Endothelial cell of umbilical vein (primary cell): ENCODE measurements at regions not wholly inside any gene's neighbourhood (a gene's known extent, or its start where the extent isn't known, plus 50 kb on each side); places are given as distances from the start of the nearest gene placed in this dataset.

Experiments used
- BruUV-seq: library from RNA; stranded (reverse); fragments of 400-500 nt; replicated peaks from 2 replicates; lab custom pipeline; 2021; lab: Mats Ljungman, UMichigan
- CTCF ChIA-PET: fragments of 300-600, 350-600 bp; sonication (Branson Sonifier 250); formaldehyde crosslinking; loops from one replicate; lab custom pipeline; 2021; ENCODE audit warnings: antibody characterized with exemption, inconsistent platforms; lab: Charles Lee
- POLR2A ChIA-PET: fragments of 300-600, 350-600 bp; sonication (Branson Sonifier 250); formaldehyde crosslinking; loops from one replicate; lab custom pipeline; 2021; ENCODE audit warnings: antibody characterized with exemption, inconsistent platforms; lab: Charles Lee
- DNase-seq: peaks from one replicate; pipeline ENCODE4 v3.0.0-alpha.2; 2011; ENCODE audit warnings: low read depth, low spot score
- FAIRE-seq: peaks from 2 replicates; lab custom pipeline; 2011; peaks lifted over from hg19 to GRCh38; lab: Jason Lieb, UNC
- H2AFZ ChIP-seq: 2 replicates; pipeline ENCODE4 v1.6.0; 2012; ENCODE audit warnings: low read depth, low read length, control low read depth, inconsistent platforms
- H3K27ac ChIP-seq: 2 replicates; pipeline ENCODE4 v1.5.1; 2011; ENCODE audit warnings: low read depth, mild to moderate bottlenecking, control low read depth, low read length, moderate library complexity; ENCODE audit not compliant: insufficient read depth
- H3K27me3 ChIP-seq, 2 experiments: 2 replicates each; pipeline versions ENCODE4 v1.6.0 to v1.6.1; 2011; ENCODE audit warnings: low read length in 2 of 2, mixed read lengths in 1 of 2; ENCODE audit not compliant: control insufficient read depth in 2 of 2, insufficient read depth in 2 of 2
- H3K36me3 ChIP-seq, 2 experiments: 2 replicates in 1 of 2; 3 replicates in 1 of 2; pipeline ENCODE4 v1.5.1; 2011; ENCODE audit warnings: low read length in 2 of 2, mild to moderate bottlenecking in 1 of 2, moderate library complexity in 1 of 2; ENCODE audit not compliant: control insufficient read depth in 2 of 2, insufficient read depth in 2 of 2; ENCODE audit errors: extremely low read depth in 1 of 2
- H3K4me1 ChIP-seq: 3 replicates; pipeline ENCODE4 v1.5.1; 2011; ENCODE audit warnings: mild to moderate bottlenecking, low read length; ENCODE audit not compliant: control insufficient read depth, insufficient read depth; ENCODE audit errors: extremely low read depth
- H3K4me2 ChIP-seq: 2 replicates; pipeline ENCODE4 v1.6.1; 2011; ENCODE audit warnings: low read length, control low read depth, mixed read lengths; ENCODE audit not compliant: insufficient read depth
- H3K4me3 ChIP-seq, 3 experiments: fragments of 200-600 bp in 1 of 3; sonication (generic), shearing (Covaris generic) in 1 of 3; replicated peaks in 1 of 3; 2 replicates each; pipeline ENCODE4 v1.5.1; 2011 to 2016; ENCODE audit warnings: control low read depth in 3 of 3, low read length in 3 of 3, mild to moderate bottlenecking in 2 of 3, inconsistent platforms in 1 of 3, low read depth in 1 of 3, moderate library complexity in 1 of 3; ENCODE audit not compliant: insufficient read depth in 1 of 3
- H3K79me2 ChIP-seq: 2 replicates; pipeline ENCODE4 v1.6.0; 2012; ENCODE audit warnings: low read length, inconsistent platforms; ENCODE audit not compliant: control insufficient read depth, insufficient read depth
- H3K9ac ChIP-seq: replicated peaks from 2 replicates; pipeline ENCODE3; 2011; ENCODE audit warnings: low read length, control low read depth; ENCODE audit not compliant: insufficient read depth; ENCODE audit errors: extremely low read depth
- H3K9me1 ChIP-seq: replicated peaks from 3 replicates; pipeline ENCODE4 v1.6.0; 2011; ENCODE audit warnings: mild to moderate bottlenecking, low read length; ENCODE audit not compliant: control insufficient read depth, insufficient read depth; ENCODE audit errors: extremely low read depth
- H3K9me3 ChIP-seq: replicated peaks from 2 replicates; pipeline ENCODE4 v1.5.1; 2012; ENCODE audit warnings: low read length, inconsistent platforms; ENCODE audit not compliant: control insufficient read depth, insufficient read depth
- H4K20me1 ChIP-seq: replicated peaks from 2 replicates; pipeline ENCODE3; 2011; ENCODE audit warnings: mild to moderate bottlenecking, low read length; ENCODE audit not compliant: control insufficient read depth, insufficient read depth; ENCODE audit errors: extremely low read depth
- CTCF ChIP-seq, 2 donors: IDR thresholded peaks; 1 replicate in 1 of 2; 2 replicates in 1 of 2; pipeline ENCODE4 v1.5.1; 2011; ENCODE audit warnings: low read length in 2 of 2, mild to moderate bottlenecking in 2 of 2, moderate library complexity in 2 of 2, control low read depth in 1 of 2, inconsistent platforms in 1 of 2, low read depth in 1 of 2; ENCODE audit not compliant: insufficient read depth in 1 of 2; ENCODE audit errors: extremely low read depth in 1 of 2
- EZH2 ChIP-seq: IDR thresholded peaks from 2 replicates; pipeline ENCODE4 v1.6.1; 2012; ENCODE audit warnings: borderline replicate concordance, low read depth, mild to moderate bottlenecking, moderate library complexity, low read length, inconsistent platforms; ENCODE audit not compliant: severe bottlenecking
- FOS ChIP-seq: IDR thresholded peaks from 2 replicates; pipeline ENCODE4 v1.6.1; 2011; ENCODE audit warnings: mild to moderate bottlenecking, low read length, moderate library complexity, borderline replicate concordance; ENCODE audit not compliant: insufficient read depth
- GATA2 ChIP-seq: IDR thresholded peaks from 2 replicates; pipeline ENCODE4 v1.7.0; 2011; ENCODE audit warnings: low read depth, mild to moderate bottlenecking, moderate library complexity, mixed read lengths, low read length; ENCODE audit not compliant: insufficient read length, insufficient read depth
- JUN ChIP-seq: IDR thresholded peaks from 2 replicates; pipeline ENCODE4 v1.6.1; 2011; ENCODE audit warnings: borderline replicate concordance, low read depth; ENCODE audit not compliant: insufficient read length, insufficient read depth
- MAX ChIP-seq: IDR thresholded peaks from 2 replicates; pipeline ENCODE4 v1.6.1; 2011; ENCODE audit not compliant: insufficient read depth, insufficient read length
- MYC ChIP-seq: IDR thresholded peaks from one replicate; pipeline ENCODE4 v1.6.1; 2011; ENCODE audit warnings: mild to moderate bottlenecking, low read depth, low read length
- POLR2A ChIP-seq: IDR thresholded peaks from 2 replicates; pipeline ENCODE4 v1.6.1; 2012; ENCODE audit warnings: low read depth, mild to moderate bottlenecking, control low read depth, low read length
- POLR2AphosphoS5 ChIP-seq: IDR thresholded peaks from 2 replicates; pipeline ENCODE4 v1.6.1; 2012; ENCODE audit warnings: low read depth, mild to moderate bottlenecking, control low read depth, low read length, moderate library complexity; ENCODE audit not compliant: insufficient read depth
- dilution Hi-C: fragments of 300-500 bp; cut with MboI; formaldehyde crosslinking; loops from one replicate; pipeline ENCODE4 v1.15.0; 2019; ENCODE audit warnings: low sequenced_read_pairs; ENCODE audit not compliant: extremely low pct_ligation_motif_present
- intact Hi-C: fragments of 100-400 bp; cut with micrococcal nuclease; formaldehyde crosslinking; loops from one replicate; pipeline ENCODE4 v1.10.0; 2022

DNA sequence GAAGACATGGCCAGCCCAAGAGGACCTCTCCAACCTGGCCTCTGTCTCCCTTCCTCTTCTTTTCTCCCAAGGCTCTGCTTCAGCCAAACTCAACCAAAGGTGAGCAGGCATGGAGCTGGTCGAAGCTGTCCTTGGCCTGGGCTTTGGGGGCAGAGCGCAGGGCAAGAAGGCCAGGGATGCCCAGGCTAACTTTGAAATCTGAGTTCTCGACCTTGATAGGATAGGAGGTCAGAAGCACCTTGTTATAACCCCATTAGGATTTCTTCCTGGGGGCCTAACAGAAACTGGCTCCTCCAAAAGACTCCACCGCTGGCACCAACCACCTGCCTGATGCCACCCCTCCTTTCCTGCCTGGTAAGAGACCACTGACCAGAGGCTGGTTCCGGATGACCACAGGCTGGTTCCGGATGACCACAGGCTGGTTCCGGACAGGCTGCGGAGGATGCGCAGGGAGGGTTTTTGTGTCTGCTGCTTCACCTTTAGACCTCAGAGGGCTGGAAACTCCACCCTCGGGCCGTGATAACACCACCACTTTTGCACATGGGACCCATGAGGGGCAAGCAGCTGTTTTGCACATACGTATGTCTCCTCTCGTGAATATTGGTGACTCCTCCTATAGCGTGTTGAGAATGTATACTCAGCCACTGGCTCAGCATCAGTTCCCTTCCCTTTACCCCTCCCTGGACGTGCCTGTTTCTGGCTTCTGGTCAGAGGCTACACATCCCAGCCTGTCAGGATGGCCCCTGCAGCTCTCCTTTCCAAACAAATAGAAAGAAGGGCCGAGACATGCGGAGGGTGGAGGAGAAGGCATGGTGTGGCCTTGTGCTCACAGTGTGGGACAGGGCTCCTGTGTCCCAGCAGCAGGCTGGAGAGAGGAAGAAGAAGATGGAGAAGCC lies 140.1 kb downstream of the DNAJB6 start:
- Histone ChIP-seq H2AFZ (no peak overlapping the region), H3K4me2 (no peak overlapping the region), H3K9me3 (no peaks in the 10 kb centered on the region), H3K4me3 (no peak overlapping the region), H3K27ac (no peak overlapping the region), H3K9ac (no peak overlapping the region), H3K79me2 (no peaks in the 10 kb centered on the region), H3K4me1 (no peaks in the 10 kb centered on the region), H3K9me1 (no peaks in the 10 kb centered on the region), H3K27me3 (no peaks in the 10 kb centered on the region), H3K36me3 (no peaks in the 10 kb centered on the region), H4K20me1 (no peaks in the 10 kb centered on the region)
- DNase-seq = no peak
- dilution Hi-C loops = no loop called here
- ChIA-PET POLR2A (no interaction called here), CTCF (no interaction called here)
- FAIRE-seq = no peak
- intact Hi-C loops = no loop called here
- TF ChIP-seq CTCF (IDR thresholded peaks at IDR 0.05; ENCODE audit: extremely low read depth in 1 of 2, insufficient read depth in 1 of 2, low read depth in 1 of 2, low read length in 2 of 2) (no peak), EZH2 (no peak), MYC (no peak), MAX (no peak), GATA2 (no peak), POLR2AphosphoS5 (no peak), JUN (no peak), FOS (no peak), POLR2A (no peak)
- no TSS peak for BruUV-seq
